H1 (cell line): ENCODE measurements at regions not wholly inside any gene's neighbourhood (a gene's known extent, or its start where the extent isn't known, plus 50 kb on each side); places are given as distances from the start of the nearest gene placed in this dataset.
A peak's percentile ranks its signal among the peaks of the same experiment; 100 is the strongest.

Experiments used
- CTCF ChIA-PET: fragments of 300-600 bp; sonication (Branson Sonifier 250); formaldehyde crosslinking; loops from one replicate; lab custom pipeline; 2021; ENCODE audit not compliant: partially characterized antibody; lab: Charles Lee
- POLR2A ChIA-PET: fragments of 300-600 bp; sonication (Branson Sonifier 250); formaldehyde crosslinking; loops from one replicate; lab custom pipeline; 2021; ENCODE audit warnings: inconsistent platforms; ENCODE audit not compliant: partially characterized antibody; lab: Charles Lee
- DNase-seq, 2 experiments: peaks; one replicate each; pipeline versions ENCODE4 v3.0.0 to v3.0.0-alpha.2; 2010 to 2022; ENCODE audit warnings: low spot score in 2 of 2, low read depth in 1 of 2, mixed read lengths in 1 of 2
- FAIRE-seq: peaks from 2 replicates; lab custom pipeline; 2011; peaks lifted over from hg19 to GRCh38; lab: Jason Lieb, UNC
- H2AFZ ChIP-seq: 2 replicates; pipeline ENCODE4 v1.8.1; 2012; ENCODE audit warnings: low read length, inconsistent platforms
- H2AK5ac ChIP-seq: 2 replicates; pipeline ENCODE4 v1.6.1; 2013; ENCODE audit warnings: low read depth, low read length
- H2BK120ac ChIP-seq: replicated peaks from 2 replicates; pipeline ENCODE3; 2013; ENCODE audit warnings: low read depth, low read length, inconsistent platforms
- H2BK12ac ChIP-seq: 2 replicates; pipeline ENCODE4 v1.6.1; 2013; ENCODE audit warnings: low read depth, low read length
- H2BK15ac ChIP-seq: 2 replicates; pipeline ENCODE4 v1.6.1; 2013; ENCODE audit warnings: low read length
- H2BK20ac ChIP-seq: 2 replicates; pipeline ENCODE4 v1.6.1; 2013; ENCODE audit warnings: low read length
- H2BK5ac ChIP-seq: 2 replicates; pipeline ENCODE4 v1.6.1; 2013; ENCODE audit warnings: low read depth, low read length
- H3K14ac ChIP-seq: 2 replicates; pipeline ENCODE4 v1.6.1; 2013; ENCODE audit warnings: inconsistent platforms; ENCODE audit not compliant: insufficient read length
- H3K18ac ChIP-seq: 2 replicates; pipeline ENCODE4 v1.6.1; 2013; ENCODE audit warnings: low read length; ENCODE audit errors: extremely low read depth
- H3K23ac ChIP-seq: 2 replicates; pipeline ENCODE4 v1.6.1; 2013; ENCODE audit warnings: inconsistent platforms; ENCODE audit not compliant: insufficient read length
- H3K23me2 ChIP-seq: 2 replicates; pipeline ENCODE4 v1.6.1; 2013; ENCODE audit warnings: low read depth, low read length
- H3K27ac ChIP-seq: 2 replicates; pipeline ENCODE4 v1.6.1; 2011; ENCODE audit warnings: low read depth, low read length, inconsistent platforms
- H3K27me3 ChIP-seq, 4 experiments: replicated peaks in 1 of 4; 1 replicate in 1 of 4; 2 replicates in 3 of 4; pipeline versions ENCODE4 v1.6.1 to v1.8.1; 2011 to 2013; ENCODE audit warnings: low read length in 3 of 4, mild to moderate bottlenecking in 3 of 4, inconsistent platforms in 2 of 4, mixed read lengths in 2 of 4, moderate library complexity in 1 of 4; ENCODE audit not compliant: control insufficient read depth in 3 of 4, insufficient read depth in 3 of 4; ENCODE audit errors: extremely low read depth in 1 of 4
- H3K36me3 ChIP-seq, 4 experiments: 2 replicates each; pipeline versions ENCODE4 v1.6.1 to v1.8.1; 2011 to 2013; ENCODE audit warnings: mild to moderate bottlenecking in 4 of 4, low read length in 3 of 4, moderate library complexity in 2 of 4, control low read depth in 1 of 4, inconsistent platforms in 1 of 4; ENCODE audit not compliant: insufficient read depth in 4 of 4, control insufficient read depth in 2 of 4
- H3K4ac ChIP-seq: replicated peaks from 2 replicates; pipeline ENCODE3; 2013; ENCODE audit warnings: low read length, low read depth, mixed read lengths, inconsistent platforms; ENCODE audit not compliant: insufficient read length
- H3K4me1 ChIP-seq, 4 experiments: replicated peaks in 1 of 4; 1 replicate in 1 of 4; 2 replicates in 3 of 4; pipeline versions ENCODE4 v1.6.1 to v1.8.1; 2011 to 2013; ENCODE audit warnings: low read length in 3 of 4, inconsistent platforms in 2 of 4, mixed read lengths in 1 of 4; ENCODE audit not compliant: insufficient read depth in 4 of 4, control insufficient read depth in 3 of 4
- H3K4me2 ChIP-seq, 2 experiments: 2 replicates each; pipeline versions ENCODE4 v1.6.1 to v1.8.1; 2011 to 2013; ENCODE audit warnings: low read depth in 2 of 2, low read length in 2 of 2, control low read depth in 1 of 2, inconsistent platforms in 1 of 2, mild to moderate bottlenecking in 1 of 2; ENCODE audit not compliant: insufficient read depth in 1 of 2
- H3K4me3 ChIP-seq, 4 experiments: fragments of 200-600, 300-600 bp in 1 of 4; sonication (generic), shearing (Covaris generic), sonication (Bioruptor Twin) in 1 of 4; 2 replicates each; pipeline versions ENCODE4 v1.5.1 to v1.8.1; 2011 to 2016; ENCODE audit warnings: low read length in 4 of 4, low read depth in 3 of 4, control low read depth in 2 of 4, inconsistent platforms in 2 of 4, mild to moderate bottlenecking in 2 of 4, mixed read lengths in 1 of 4, moderate library complexity in 1 of 4; ENCODE audit not compliant: insufficient read depth in 2 of 4; ENCODE audit errors: extremely low read depth in 1 of 4
- H3K56ac ChIP-seq: replicated peaks from 2 replicates; pipeline ENCODE3; 2013; ENCODE audit warnings: low read depth, mild to moderate bottlenecking, mixed read lengths, low read length, inconsistent platforms; ENCODE audit not compliant: insufficient read length
- H3K79me1 ChIP-seq: 2 replicates; pipeline ENCODE4 v1.6.1; 2013; ENCODE audit warnings: low read depth, low read length, control low read depth
- H3K79me2 ChIP-seq, 2 experiments: 2 replicates each; pipeline versions ENCODE4 v1.6.1 to v1.8.1; 2012 to 2013; ENCODE audit warnings: low read length in 2 of 2, mild to moderate bottlenecking in 2 of 2, inconsistent platforms in 1 of 2; ENCODE audit not compliant: insufficient read depth in 2 of 2, control insufficient read depth in 1 of 2
- H3K9ac ChIP-seq, 4 experiments: replicated peaks in 1 of 4; 1 replicate in 1 of 4; 2 replicates in 3 of 4; pipeline versions ENCODE4 v1.6.1 to v1.8.1; 2011 to 2013; ENCODE audit warnings: low read depth in 3 of 4, low read length in 3 of 4, control low read depth in 2 of 4, mild to moderate bottlenecking in 2 of 4, moderate library complexity in 2 of 4, inconsistent platforms in 1 of 4; ENCODE audit errors: extremely low read depth in 1 of 4
- H3K9me3 ChIP-seq, 2 experiments: 2 replicates each; pipeline versions ENCODE4 v1.6.1 to v1.8.1; 2012 to 2013; ENCODE audit warnings: mild to moderate bottlenecking in 2 of 2, moderate library complexity in 2 of 2, control low read depth in 1 of 2, inconsistent platforms in 1 of 2, low read depth in 1 of 2, low read length in 1 of 2, mixed read lengths in 1 of 2; ENCODE audit not compliant: insufficient read depth in 2 of 2
- H4K20me1 ChIP-seq, 2 experiments: replicated peaks in 1 of 2; 2 replicates each; pipeline versions ENCODE3 to v1.8.1; 2011 to 2013; ENCODE audit warnings: inconsistent platforms in 2 of 2, low read length in 2 of 2, mild to moderate bottlenecking in 1 of 2; ENCODE audit not compliant: insufficient read depth in 2 of 2, control insufficient read depth in 1 of 2
- H4K5ac ChIP-seq: 2 replicates; pipeline ENCODE4 v1.6.1; 2013; ENCODE audit warnings: low read length, low read depth, mixed read lengths, inconsistent platforms; ENCODE audit not compliant: insufficient read length
- H4K8ac ChIP-seq: 2 replicates; pipeline ENCODE4 v1.8.0; 2013; ENCODE audit warnings: mild to moderate bottlenecking, moderate library complexity, low read length, inconsistent platforms; ENCODE audit not compliant: insufficient read depth; ENCODE audit errors: extremely low read depth
- H4K91ac ChIP-seq: replicated peaks from 2 replicates; pipeline ENCODE3; 2013; ENCODE audit warnings: low read length, mixed read lengths, inconsistent platforms; ENCODE audit not compliant: insufficient read length
- ASH2L ChIP-seq: fragments of 200-600, 300-600 bp; sonication (generic); IDR thresholded peaks from one replicate; pipeline ENCODE4 v1.7.1; 2017; ENCODE audit warnings: low read length
- CREB1 ChIP-seq: IDR thresholded peaks from 2 replicates; pipeline ENCODE4 v1.6.1; 2012; ENCODE audit warnings: inconsistent platforms
- E2F6 ChIP-seq: IDR thresholded peaks from 2 replicates; pipeline ENCODE4 v1.6.1; 2012; ENCODE audit warnings: inconsistent platforms
- EP300 ChIP-seq, 2 experiments: IDR thresholded peaks; 1 replicate in 1 of 2; 2 replicates in 1 of 2; pipeline ENCODE4 v1.6.1; 2011 to 2012; ENCODE audit warnings: low read depth in 2 of 2, low read length in 2 of 2, mild to moderate bottlenecking in 2 of 2, borderline replicate concordance in 1 of 2, inconsistent platforms in 1 of 2, moderate library complexity in 1 of 2
- FOSL1 ChIP-seq: IDR thresholded peaks from 2 replicates; pipeline ENCODE4 v1.6.1; 2011; ENCODE audit warnings: mild to moderate bottlenecking, low read depth, low read length, moderate library complexity; ENCODE audit not compliant: insufficient read depth
- GTF2F1 ChIP-seq: IDR thresholded peaks from 2 replicates; pipeline ENCODE4 v1.6.1; 2012; ENCODE audit warnings: low read depth, low read length, improper control_type of control experiment, borderline replicate concordance
- HDAC6 ChIP-seq: IDR thresholded peaks from one replicate; pipeline ENCODE4 v1.7.1; 2012; ENCODE audit warnings: low read depth, mild to moderate bottlenecking, inconsistent platforms, low read length, moderate library complexity
- JUND ChIP-seq: IDR thresholded peaks from 2 replicates; pipeline ENCODE4 v1.6.1; 2011; ENCODE audit warnings: mild to moderate bottlenecking, improper control_type of control experiment, low read length
- NRF1 ChIP-seq: IDR thresholded peaks from 2 replicates; pipeline ENCODE4 v1.6.1; 2011; ENCODE audit warnings: mild to moderate bottlenecking, low read depth, low read length, improper control_type of control experiment
- PHF8 ChIP-seq: fragments of 200-600 bp; sonication (generic); conservative IDR thresholded peaks from 2 replicates; pipeline ENCODE4 v1.7.1; 2012; ENCODE audit warnings: low read depth, mild to moderate bottlenecking, inconsistent platforms, low read length, moderate library complexity
- RNF2 ChIP-seq: fragments of 200-900, 300-1000 bp; sonication (generic); IDR thresholded peaks from 2 replicates; pipeline ENCODE4 v1.7.1; 2016; ENCODE audit warnings: borderline replicate concordance, low read depth, mild to moderate bottlenecking, antibody characterized with exemption, low read length; ENCODE audit not compliant: poor library complexity, severe bottlenecking; ENCODE audit errors: missing control alignments
- SIN3A ChIP-seq, 2 experiments: IDR thresholded peaks in 1 of 2; conservative IDR thresholded peaks in 1 of 2; 2 replicates each; pipeline ENCODE4 v1.6.1; 2011 to 2012; ENCODE audit warnings: low read length in 2 of 2, improper control_type of control experiment in 1 of 2, low read depth in 1 of 2, mild to moderate bottlenecking in 1 of 2
- SUZ12 ChIP-seq: fragments of 200-600 bp; sonication (generic); IDR thresholded peaks from 2 replicates; pipeline ENCODE4 v1.6.1; 2012; ENCODE audit warnings: mild to moderate bottlenecking, inconsistent platforms, low read length, moderate library complexity, mixed read lengths
- TAF7 ChIP-seq: optimal IDR thresholded peaks from 2 replicates; pipeline ENCODE3; 2011; ENCODE audit warnings: low read depth, mild to moderate bottlenecking, inconsistent platforms, low read length, moderate library complexity, borderline replicate concordance
- WGBS, 2 experiments: shearing (Covaris generic) in 1 of 2; methylation state at CpG; one replicate each; pipeline versions ENCODE4 v1.1.6 to v1.1.7; 2013 to 2015; ENCODE audit warnings: low lambda C conversion rate in 2 of 2, mixed read lengths in 2 of 2, inconsistent platforms in 1 of 2, low coverage in 1 of 2, missing lambda C conversion rate in 1 of 2; ENCODE audit not compliant: insufficient replicate concordance in 2 of 2, insufficient coverage in 1 of 2, insufficient read length in 1 of 2; ENCODE audit errors: extremely low coverage in 1 of 2, missing lambda C conversion rate in 1 of 2; 5-methylcytosine and 5-hydroxymethylcytosine counted together

GRCh38 chr4:55238407-55238806, 107.6 kb upstream of the SRD5A3 start:
- peaks cover 0 to 7% of the 10 kb centered on the region in 2 experiments; a peak in 3 of 4 replicates for H3K9me3 ChIP-seq
- H3K18ac ChIP-seq = no peak overlapping the region
- no peak overlapping the region for H3K23ac ChIP-seq
- H3K56ac ChIP-seq = no peak overlapping the region
- CTCF ChIA-PET = no interaction called here
- H2BK12ac ChIP-seq = no peak overlapping the region
- no peaks in the 10 kb centered on the region; a peak in 1 of 8 replicates for H3K36me3 ChIP-seq
- no peaks in the 10 kb centered on the region; a peak in 1 of 7 replicates for H3K27me3 ChIP-seq
- WGBS, 2 experiments = 83% methylated on average over 2 of the region's 2 CpGs; no CpG with 5 or more reads in 1 of the 2 experiments
- H3K79me2 ChIP-seq = no peaks in the 10 kb centered on the region
- no peaks in the 10 kb centered on the region for H4K20me1 ChIP-seq
- H2BK20ac ChIP-seq = no peak overlapping the region
- peak; percentile 68 for FAIRE-seq
- no peak overlapping the region for H3K4me3 ChIP-seq
- no peak overlapping the region for H2BK15ac ChIP-seq
- no peak overlapping the region for H4K8ac ChIP-seq
- H3K4me2 ChIP-seq = no peak overlapping the region
- no peak overlapping the region for H3K27ac ChIP-seq
- no peak overlapping the region for H3K9ac ChIP-seq
- no peak for DNase-seq
- H3K14ac ChIP-seq = no peak overlapping the region
- POLR2A ChIA-PET = no interaction called here
- no peak overlapping the region for H3K4ac ChIP-seq
- H2AK5ac ChIP-seq = no peak overlapping the region
- H3K79me1 ChIP-seq = no peaks in the 10 kb centered on the region
- no peak overlapping the region for H2BK5ac ChIP-seq
- no peak overlapping the region for H2BK120ac ChIP-seq
- no peak overlapping the region for H4K91ac ChIP-seq
- no peaks in the 10 kb centered on the region for H3K23me2 ChIP-seq
- no peak overlapping the region for H2AFZ ChIP-seq
- no peak overlapping the region for H4K5ac ChIP-seq
- H3K4me1 ChIP-seq = no peaks in the 10 kb centered on the region
- TF ChIP-seq CREB1 (no peak), SUZ12 (no peak), EP300 (IDR thresholded peaks at IDR 0.05; ENCODE audit: borderline replicate concordance in 1 of 2, low read depth in 2 of 2, low read length in 2 of 2) (no peak), GTF2F1 (no peak), NRF1 (no peak), JUND (no peak), TAF7 (no peak), HDAC6 (no peak), RNF2 (no peak), E2F6 (no peak), FOSL1 (no peak), PHF8 (no peak), SIN3A (conservative IDR thresholded peaks at IDR 0.05 in 1 of 2, IDR thresholded peaks at IDR 0.05 in 1 of 2; ENCODE audit: low read depth in 1 of 2, low read length in 2 of 2) (no peak), ASH2L (no peak)
